Pancreas (tissue), 10 donors: ENCODE measurements at regions not wholly inside any gene's neighbourhood (a gene's known extent, or its start where the extent isn't known, plus 50 kb on each side); places are given as distances from the start of the nearest gene placed in this dataset.

Experiments
- ATAC-seq, 4 donors: fragments of 200-7000 bp; cut with Tn5 transposase; one replicate each; pipeline versions ENCODE4 v1.8.0 to v1.9.1; 2020; ENCODE audit warnings: mild to moderate bottlenecking in 4 of 4, moderate library complexity in 4 of 4
- DNase-seq, 6 donors: peaks; one replicate each; pipeline ENCODE4 v3.0.0-alpha.2; 2020
- FAIRE-seq: peaks from 2 replicates; lab custom pipeline; 2012; peaks lifted over from hg19 to GRCh38; lab: Jason Lieb, UNC
- H3K27ac ChIP-seq, 4 donors: fragments of 200-600 bp; sonication (generic); 1 replicate in 3 of 4; 2 replicates in 1 of 4; pipeline versions ENCODE4 v1.5.0 to v1.8.0; 2020
- H3K27me3 ChIP-seq, 4 donors: fragments of 200-600 bp; one replicate each; pipeline ENCODE4 v1.8.0; 2021
- H3K36me3 ChIP-seq, 3 donors: fragments of 200-600 bp; sonication (generic) in 1 of 3; one replicate each; pipeline versions ENCODE4 v1.5.0 to v1.8.0; 2020 to 2021
- H3K4me1 ChIP-seq, 3 donors: fragments of 200-600 bp; one replicate each; pipeline ENCODE4 v1.8.0; 2021
- H3K4me3 ChIP-seq, 4 donors: fragments of 200-600 bp; sonication (generic) in 2 of 4; one replicate each; pipeline versions ENCODE4 v1.5.0 to v1.8.0; 2020 to 2021
- H3K9me3 ChIP-seq, 4 donors: fragments of 200-600 bp; one replicate each; pipeline ENCODE4 v1.8.0; 2021
- CTCF ChIP-seq, 4 donors: fragments of 200-600 bp; sonication (generic) in 3 of 4; IDR thresholded peaks; one replicate each; pipeline versions ENCODE4 v1.5.0 to v1.8.0; 2021; ENCODE audit warnings: antibody characterized with exemption in 4 of 4
- WGBS, 2 donors: extraction: QIAGEN DNeasy Blood & Tissue Kit; methylation state at CpG; one replicate each; pipeline ENCODE4 v1.1.7; 2013; 5-methylcytosine and 5-hydroxymethylcytosine counted together
- intact Hi-C, 3 donors: fragments of 100-400 bp; cut with DNase I; formaldehyde crosslinking; loops; one replicate each; pipeline versions ENCODE4 v1.11.1 to v1.14.2; 2022
- donor health status: healthy with polysubstance abuse.
- donor health status: DM: no; HTN: no; CAD: no; lungs with moderate emphysema.
- donor health status: DM: no; HTN: no; CAD: no.
- donor health status: control.
- donor health status: control.
- donor health status: Bipolar disorder and iron deficiency.
- donor health status: DM: yes; HTN: yes; CAD: no.
- donor health status: DM: no; HTN: no; CAD: no.
- donor health status: DM: no; HTN: no; CAD: no.
- donor health status: DM: yes; HTN: yes; CAD: no.

- Histone ChIP-seq H3K27ac (no peak overlapping the region), H3K4me1 (no peaks in the 10 kb centered on the region), H3K9me3 (no peaks in the 10 kb centered on the region), H3K4me3 (no peak overlapping the region), H3K27me3 (no peaks in the 10 kb centered on the region), H3K36me3 (no peaks in the 10 kb centered on the region)
- intact Hi-C loops, result no loop called here
- 72 to 80% methylated on average over 2 of the region's 2 CpGs for WGBS, 2 donors
- ATAC-seq, result no peak
- no peak for DNase-seq
- no peak for TF ChIP-seq CTCF (IDR thresholded peaks at IDR 0.05)
- FAIRE-seq, result no peak
These were observed 220.8 kb downstream of the ZNF621 start for GRCh38 chr3:40745381-40746106.

GRCh38 chr3:40751666-40752065 lies 226.9 kb downstream of the ZNF621 start:
- intact Hi-C loops, result no loop called here
- no peak for ATAC-seq

GRCh38 chr3:40752492-40752891 lies 227.7 kb downstream of the ZNF621 start:
- FAIRE-seq, result no peak
- Histone ChIP-seq H3K4me1 (no peaks in the 10 kb centered on the region), H3K4me3 (no peak overlapping the region), H3K9me3 (no peaks in the 10 kb centered on the region), H3K36me3 (no peaks in the 10 kb centered on the region), H3K27ac (no peak overlapping the region), H3K27me3 (no peaks in the 10 kb centered on the region)
- 67 to 78% methylated on average over 3 of the region's 3 CpGs for WGBS, 2 donors
- TF ChIP-seq CTCF (IDR thresholded peaks at IDR 0.05), result no peak
- no peak for DNase-seq
- no peak for ATAC-seq
- intact Hi-C loops, result no loop called here

More at GRCh38 chr3:40751666-40752065, 226.9 kb downstream of the ZNF621 start:
- no peak for TF ChIP-seq CTCF (IDR thresholded peaks at IDR 0.05)
- no peak overlapping the region for H3K4me3 ChIP-seq
- WGBS, 2 donors, result 97 to 100% methylated on average over 1 of the region's 1 CpG
- no peaks in the 10 kb centered on the region for H3K27me3 ChIP-seq
- no peaks in the 10 kb centered on the region for H3K4me1 ChIP-seq
- no peak overlapping the region for H3K27ac ChIP-seq
- DNase-seq (no peak), FAIRE-seq (no peak)
- H3K9me3 ChIP-seq, result no peaks in the 10 kb centered on the region
- H3K36me3 ChIP-seq, result no peaks in the 10 kb centered on the region

- H3K27ac ChIP-seq, result no peak overlapping the region
- DNase-seq (no peak), ATAC-seq (no peak), FAIRE-seq (no peak)
- intact Hi-C loops, result no loop called here
- no peaks in the 10 kb centered on the region for H3K9me3 ChIP-seq
- H3K4me3 ChIP-seq, result no peak overlapping the region
- no peak for TF ChIP-seq CTCF (IDR thresholded peaks at IDR 0.05)
- no peaks in the 10 kb centered on the region for H3K36me3 ChIP-seq
- no peaks in the 10 kb centered on the region for H3K27me3 ChIP-seq
- H3K4me1 ChIP-seq, result no peaks in the 10 kb centered on the region
These were observed 228.6 kb downstream of the ZNF621 start for GRCh38 chr3:40753291-40753770.

- TF ChIP-seq CTCF (IDR thresholded peaks at IDR 0.05), result no peak
- Histone ChIP-seq H3K4me3 (no peak overlapping the region), H3K9me3 (no peaks in the 10 kb centered on the region), H3K27ac (no peak overlapping the region), H3K4me1 (no peaks in the 10 kb centered on the region), H3K27me3 (no peaks in the 10 kb centered on the region), H3K36me3 (no peaks in the 10 kb centered on the region)
- FAIRE-seq (no peak), DNase-seq (no peak), ATAC-seq (no peak)
- 61% methylated on average over 3 of the region's 3 CpGs for WGBS, 2 donors
- intact Hi-C loops, result no loop called here
These were observed 229.2 kb downstream of the ZNF621 start for GRCh38 chr3:40753951-40754350.
